H1 (cell line): ENCODE measurements at regions not wholly inside any gene's neighbourhood (a gene's known extent, or its start where the extent isn't known, plus 50 kb on each side); places are given as distances from the start of the nearest gene placed in this dataset.

Experiments
- CTCF ChIA-PET: fragments of 300-600 bp; sonication (Branson Sonifier 250); formaldehyde crosslinking; loops from one replicate; lab custom pipeline; 2021; ENCODE audit not compliant: partially characterized antibody; lab: Charles Lee
- POLR2A ChIA-PET: fragments of 300-600 bp; sonication (Branson Sonifier 250); formaldehyde crosslinking; loops from one replicate; lab custom pipeline; 2021; ENCODE audit warnings: inconsistent platforms; ENCODE audit not compliant: partially characterized antibody; lab: Charles Lee
- DNase-seq, 2 experiments: peaks; one replicate each; pipeline versions ENCODE4 v3.0.0 to v3.0.0-alpha.2; 2010 to 2022; ENCODE audit warnings: low spot score in 2 of 2, low read depth in 1 of 2, mixed read lengths in 1 of 2
- FAIRE-seq: peaks from 2 replicates; lab custom pipeline; 2011; peaks lifted over from hg19 to GRCh38; lab: Jason Lieb, UNC
- H2AFZ ChIP-seq: 2 replicates; pipeline ENCODE4 v1.8.1; 2012; ENCODE audit warnings: low read length, inconsistent platforms
- H2AK5ac ChIP-seq: 2 replicates; pipeline ENCODE4 v1.6.1; 2013; ENCODE audit warnings: low read depth, low read length
- H2BK120ac ChIP-seq: replicated peaks from 2 replicates; pipeline ENCODE3; 2013; ENCODE audit warnings: low read depth, low read length, inconsistent platforms
- H2BK12ac ChIP-seq: 2 replicates; pipeline ENCODE4 v1.6.1; 2013; ENCODE audit warnings: low read depth, low read length
- H2BK15ac ChIP-seq: 2 replicates; pipeline ENCODE4 v1.6.1; 2013; ENCODE audit warnings: low read length
- H2BK20ac ChIP-seq: 2 replicates; pipeline ENCODE4 v1.6.1; 2013; ENCODE audit warnings: low read length
- H2BK5ac ChIP-seq: 2 replicates; pipeline ENCODE4 v1.6.1; 2013; ENCODE audit warnings: low read depth, low read length
- H3K14ac ChIP-seq: 2 replicates; pipeline ENCODE4 v1.6.1; 2013; ENCODE audit warnings: inconsistent platforms; ENCODE audit not compliant: insufficient read length
- H3K18ac ChIP-seq: 2 replicates; pipeline ENCODE4 v1.6.1; 2013; ENCODE audit warnings: low read length; ENCODE audit errors: extremely low read depth
- H3K23ac ChIP-seq: 2 replicates; pipeline ENCODE4 v1.6.1; 2013; ENCODE audit warnings: inconsistent platforms; ENCODE audit not compliant: insufficient read length
- H3K23me2 ChIP-seq: 2 replicates; pipeline ENCODE4 v1.6.1; 2013; ENCODE audit warnings: low read depth, low read length
- H3K27ac ChIP-seq: 2 replicates; pipeline ENCODE4 v1.6.1; 2011; ENCODE audit warnings: low read depth, low read length, inconsistent platforms
- H3K27me3 ChIP-seq, 4 experiments: replicated peaks in 1 of 4; 1 replicate in 1 of 4; 2 replicates in 3 of 4; pipeline versions ENCODE4 v1.6.1 to v1.8.1; 2011 to 2013; ENCODE audit warnings: low read length in 3 of 4, mild to moderate bottlenecking in 3 of 4, inconsistent platforms in 2 of 4, mixed read lengths in 2 of 4, moderate library complexity in 1 of 4; ENCODE audit not compliant: control insufficient read depth in 3 of 4, insufficient read depth in 3 of 4; ENCODE audit errors: extremely low read depth in 1 of 4
- H3K36me3 ChIP-seq, 4 experiments: 2 replicates each; pipeline versions ENCODE4 v1.6.1 to v1.8.1; 2011 to 2013; ENCODE audit warnings: mild to moderate bottlenecking in 4 of 4, low read length in 3 of 4, moderate library complexity in 2 of 4, control low read depth in 1 of 4, inconsistent platforms in 1 of 4; ENCODE audit not compliant: insufficient read depth in 4 of 4, control insufficient read depth in 2 of 4
- H3K4ac ChIP-seq: replicated peaks from 2 replicates; pipeline ENCODE3; 2013; ENCODE audit warnings: low read length, low read depth, mixed read lengths, inconsistent platforms; ENCODE audit not compliant: insufficient read length
- H3K4me1 ChIP-seq, 4 experiments: replicated peaks in 1 of 4; 1 replicate in 1 of 4; 2 replicates in 3 of 4; pipeline versions ENCODE4 v1.6.1 to v1.8.1; 2011 to 2013; ENCODE audit warnings: low read length in 3 of 4, inconsistent platforms in 2 of 4, mixed read lengths in 1 of 4; ENCODE audit not compliant: insufficient read depth in 4 of 4, control insufficient read depth in 3 of 4
- H3K4me2 ChIP-seq, 2 experiments: 2 replicates each; pipeline versions ENCODE4 v1.6.1 to v1.8.1; 2011 to 2013; ENCODE audit warnings: low read depth in 2 of 2, low read length in 2 of 2, control low read depth in 1 of 2, inconsistent platforms in 1 of 2, mild to moderate bottlenecking in 1 of 2; ENCODE audit not compliant: insufficient read depth in 1 of 2
- H3K4me3 ChIP-seq, 4 experiments: fragments of 200-600, 300-600 bp in 1 of 4; sonication (generic), shearing (Covaris generic), sonication (Bioruptor Twin) in 1 of 4; 2 replicates each; pipeline versions ENCODE4 v1.5.1 to v1.8.1; 2011 to 2016; ENCODE audit warnings: low read length in 4 of 4, low read depth in 3 of 4, control low read depth in 2 of 4, inconsistent platforms in 2 of 4, mild to moderate bottlenecking in 2 of 4, mixed read lengths in 1 of 4, moderate library complexity in 1 of 4; ENCODE audit not compliant: insufficient read depth in 2 of 4; ENCODE audit errors: extremely low read depth in 1 of 4
- H3K56ac ChIP-seq: replicated peaks from 2 replicates; pipeline ENCODE3; 2013; ENCODE audit warnings: low read depth, mild to moderate bottlenecking, mixed read lengths, low read length, inconsistent platforms; ENCODE audit not compliant: insufficient read length
- H3K79me1 ChIP-seq: 2 replicates; pipeline ENCODE4 v1.6.1; 2013; ENCODE audit warnings: low read depth, low read length, control low read depth
- H3K79me2 ChIP-seq, 2 experiments: 2 replicates each; pipeline versions ENCODE4 v1.6.1 to v1.8.1; 2012 to 2013; ENCODE audit warnings: low read length in 2 of 2, mild to moderate bottlenecking in 2 of 2, inconsistent platforms in 1 of 2; ENCODE audit not compliant: insufficient read depth in 2 of 2, control insufficient read depth in 1 of 2
- H3K9ac ChIP-seq, 4 experiments: replicated peaks in 1 of 4; 1 replicate in 1 of 4; 2 replicates in 3 of 4; pipeline versions ENCODE4 v1.6.1 to v1.8.1; 2011 to 2013; ENCODE audit warnings: low read depth in 3 of 4, low read length in 3 of 4, control low read depth in 2 of 4, mild to moderate bottlenecking in 2 of 4, moderate library complexity in 2 of 4, inconsistent platforms in 1 of 4; ENCODE audit errors: extremely low read depth in 1 of 4
- H3K9me3 ChIP-seq, 2 experiments: 2 replicates each; pipeline versions ENCODE4 v1.6.1 to v1.8.1; 2012 to 2013; ENCODE audit warnings: mild to moderate bottlenecking in 2 of 2, moderate library complexity in 2 of 2, control low read depth in 1 of 2, inconsistent platforms in 1 of 2, low read depth in 1 of 2, low read length in 1 of 2, mixed read lengths in 1 of 2; ENCODE audit not compliant: insufficient read depth in 2 of 2
- H4K20me1 ChIP-seq, 2 experiments: replicated peaks in 1 of 2; 2 replicates each; pipeline versions ENCODE3 to v1.8.1; 2011 to 2013; ENCODE audit warnings: inconsistent platforms in 2 of 2, low read length in 2 of 2, mild to moderate bottlenecking in 1 of 2; ENCODE audit not compliant: insufficient read depth in 2 of 2, control insufficient read depth in 1 of 2
- H4K5ac ChIP-seq: 2 replicates; pipeline ENCODE4 v1.6.1; 2013; ENCODE audit warnings: low read length, low read depth, mixed read lengths, inconsistent platforms; ENCODE audit not compliant: insufficient read length
- H4K8ac ChIP-seq: 2 replicates; pipeline ENCODE4 v1.8.0; 2013; ENCODE audit warnings: mild to moderate bottlenecking, moderate library complexity, low read length, inconsistent platforms; ENCODE audit not compliant: insufficient read depth; ENCODE audit errors: extremely low read depth
- H4K91ac ChIP-seq: replicated peaks from 2 replicates; pipeline ENCODE3; 2013; ENCODE audit warnings: low read length, mixed read lengths, inconsistent platforms; ENCODE audit not compliant: insufficient read length
- CEBPB ChIP-seq: IDR thresholded peaks from 2 replicates; pipeline ENCODE4 v1.6.1; 2012; ENCODE audit warnings: low read depth, low read length
- CHD2 ChIP-seq: IDR thresholded peaks from 2 replicates; pipeline ENCODE4 v1.6.1; 2012; ENCODE audit warnings: low read length, improper control_type of control experiment
- EGR1 ChIP-seq: IDR thresholded peaks from 2 replicates; pipeline ENCODE4 v1.6.1; 2011; ENCODE audit warnings: low read depth, low read length, borderline replicate concordance
- EP300 ChIP-seq, 2 experiments: IDR thresholded peaks; 1 replicate in 1 of 2; 2 replicates in 1 of 2; pipeline ENCODE4 v1.6.1; 2011 to 2012; ENCODE audit warnings: low read depth in 2 of 2, low read length in 2 of 2, mild to moderate bottlenecking in 2 of 2, borderline replicate concordance in 1 of 2, inconsistent platforms in 1 of 2, moderate library complexity in 1 of 2
- KDM1A ChIP-seq: fragments of 200-600, 300-600 bp; sonication (generic); IDR thresholded peaks from 2 replicates; pipeline ENCODE4 v1.7.1; 2016; ENCODE audit warnings: mild to moderate bottlenecking, low read length, borderline replicate concordance
- KDM5A ChIP-seq: fragments of 200-600 bp; IDR thresholded peaks from 2 replicates; pipeline ENCODE4 v1.7.1; 2012; ENCODE audit warnings: mild to moderate bottlenecking, low read length, inconsistent platforms, mixed read lengths
- POU5F1 ChIP-seq: IDR thresholded peaks from 2 replicates; pipeline ENCODE4 v1.6.1; 2011; ENCODE audit warnings: low read depth, mild to moderate bottlenecking, low read length, moderate library complexity
- RFX5 ChIP-seq: IDR thresholded peaks from 2 replicates; pipeline ENCODE4 v1.6.1; 2011; ENCODE audit warnings: low read depth, low read length, improper control_type of control experiment, borderline replicate concordance
- SP1 ChIP-seq: IDR thresholded peaks from 2 replicates; pipeline ENCODE4 v1.6.1; 2011; ENCODE audit warnings: low read depth, low read length
- SRF ChIP-seq: IDR thresholded peaks from 2 replicates; pipeline ENCODE4 v1.6.1; 2011; ENCODE audit warnings: mild to moderate bottlenecking, low read depth, low read length, moderate library complexity
- TEAD4 ChIP-seq: IDR thresholded peaks from 2 replicates; pipeline ENCODE4 v1.6.1; 2012; ENCODE audit warnings: low read depth, low read length, inconsistent platforms, mixed read lengths
- ZNF274 ChIP-seq: IDR thresholded peaks from 2 replicates; pipeline ENCODE4 v1.7.0; 2012; ENCODE audit warnings: low read length, borderline replicate concordance; ENCODE audit errors: extremely low read depth
- WGBS, 2 experiments: shearing (Covaris generic) in 1 of 2; methylation state at CpG; one replicate each; pipeline versions ENCODE4 v1.1.6 to v1.1.7; 2013 to 2015; ENCODE audit warnings: low lambda C conversion rate in 2 of 2, mixed read lengths in 2 of 2, inconsistent platforms in 1 of 2, low coverage in 1 of 2, missing lambda C conversion rate in 1 of 2; ENCODE audit not compliant: insufficient replicate concordance in 2 of 2, insufficient coverage in 1 of 2, insufficient read length in 1 of 2; ENCODE audit errors: extremely low coverage in 1 of 2, missing lambda C conversion rate in 1 of 2; 5-methylcytosine and 5-hydroxymethylcytosine counted together
- TF ChIP-seq, protein P1 (sequence below), 3 experiments: IDR thresholded peaks; 1 replicate in 2 of 3; 2 replicates in 1 of 3; pipeline versions ENCODE4 v1.5.1 to v1.6.1; 2011; ENCODE audit warnings: low read length in 3 of 3, mild to moderate bottlenecking in 3 of 3, inconsistent platforms in 2 of 3, low read depth in 1 of 3, moderate library complexity in 1 of 3; ENCODE audit not compliant: insufficient read depth in 1 of 3; ENCODE audit errors: control extremely low read depth in 1 of 3

DNA sequence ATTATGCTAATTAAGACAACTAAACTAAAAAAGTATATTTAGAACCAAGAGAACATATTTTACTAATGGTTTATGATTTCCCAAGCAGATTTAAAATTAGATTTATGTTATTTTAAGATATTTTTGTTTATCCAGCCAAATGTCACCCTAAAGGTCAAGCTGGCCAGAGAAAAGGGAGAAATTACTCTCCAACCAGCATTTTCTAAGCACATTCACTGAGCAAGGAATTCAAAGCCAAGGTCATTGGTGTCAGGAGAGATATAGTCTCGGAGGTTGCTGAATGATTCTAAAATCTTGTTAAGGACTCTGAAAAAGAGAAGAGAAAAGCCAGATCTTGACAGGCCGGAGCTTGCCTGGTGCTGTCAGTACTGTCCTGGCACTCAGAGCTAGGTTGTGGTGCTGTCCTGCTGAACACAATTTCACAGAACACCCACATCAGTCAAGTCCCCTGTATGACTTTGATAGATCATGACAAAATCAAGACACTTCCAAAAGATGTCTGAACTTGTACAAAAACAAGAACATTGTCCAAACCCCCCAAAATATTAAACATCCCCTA lies 222.3 kb upstream of the SMLR1 start:
- no peaks in the 10 kb centered on the region for H3K79me2 ChIP-seq
- H3K27ac ChIP-seq: no peak overlapping the region
- H2BK5ac ChIP-seq: no peak overlapping the region
- WGBS, 2 experiments: 97% methylated on average over 2 of the region's 2 CpGs; no CpG with 5 or more reads in 1 of the 2 experiments
- no peaks in the 10 kb centered on the region for H4K20me1 ChIP-seq
- no peaks in the 10 kb centered on the region for H3K23me2 ChIP-seq
- H2AK5ac ChIP-seq: no peak overlapping the region
- no peak overlapping the region for H2AFZ ChIP-seq
- H2BK20ac ChIP-seq: no peak overlapping the region
- H3K56ac ChIP-seq: no peak overlapping the region
- no peak overlapping the region for H3K9ac ChIP-seq
- no peak overlapping the region for H3K18ac ChIP-seq
- H3K79me1 ChIP-seq: no peaks in the 10 kb centered on the region
- no peaks in the 10 kb centered on the region for H3K9me3 ChIP-seq
- no peak overlapping the region for H4K5ac ChIP-seq
- H4K8ac ChIP-seq: no peak overlapping the region
- no peaks in the 10 kb centered on the region for H3K27me3 ChIP-seq
- H3K4me3 ChIP-seq: no peak overlapping the region
- H3K4ac ChIP-seq: no peak overlapping the region
- H2BK15ac ChIP-seq: no peak overlapping the region
- no peak overlapping the region for H3K23ac ChIP-seq
- H3K4me1 ChIP-seq: no peaks in the 10 kb centered on the region
- H4K91ac ChIP-seq: no peak overlapping the region
- ChIA-PET CTCF (interaction anchor here (1.1 kb wide), 1 partner anchor 19 kb away, joined by 3 read pairs; no protein-coding TSS in a partner anchor), POLR2A (no interaction called here)
- H2BK12ac ChIP-seq: no peak overlapping the region
- no peak overlapping the region for H3K14ac ChIP-seq
- FAIRE-seq: no peak
- no peak overlapping the region for H3K4me2 ChIP-seq
- no peak for DNase-seq
- H2BK120ac ChIP-seq: no peak overlapping the region
- no peaks in the 10 kb centered on the region for H3K36me3 ChIP-seq
- TF ChIP-seq RFX5 (no peak), CHD2 (no peak), CEBPB (no peak), SP1 (no peak), TEAD4 (no peak), ZNF274 (no peak), EGR1 (no peak), SRF (no peak), KDM5A (no peak), KDM1A (no peak), POU5F1 (no peak), EP300 (IDR thresholded peaks at IDR 0.05; ENCODE audit: borderline replicate concordance in 1 of 2, low read depth in 2 of 2, low read length in 2 of 2) (no peak)
- TF ChIP-seq, protein P1, sequence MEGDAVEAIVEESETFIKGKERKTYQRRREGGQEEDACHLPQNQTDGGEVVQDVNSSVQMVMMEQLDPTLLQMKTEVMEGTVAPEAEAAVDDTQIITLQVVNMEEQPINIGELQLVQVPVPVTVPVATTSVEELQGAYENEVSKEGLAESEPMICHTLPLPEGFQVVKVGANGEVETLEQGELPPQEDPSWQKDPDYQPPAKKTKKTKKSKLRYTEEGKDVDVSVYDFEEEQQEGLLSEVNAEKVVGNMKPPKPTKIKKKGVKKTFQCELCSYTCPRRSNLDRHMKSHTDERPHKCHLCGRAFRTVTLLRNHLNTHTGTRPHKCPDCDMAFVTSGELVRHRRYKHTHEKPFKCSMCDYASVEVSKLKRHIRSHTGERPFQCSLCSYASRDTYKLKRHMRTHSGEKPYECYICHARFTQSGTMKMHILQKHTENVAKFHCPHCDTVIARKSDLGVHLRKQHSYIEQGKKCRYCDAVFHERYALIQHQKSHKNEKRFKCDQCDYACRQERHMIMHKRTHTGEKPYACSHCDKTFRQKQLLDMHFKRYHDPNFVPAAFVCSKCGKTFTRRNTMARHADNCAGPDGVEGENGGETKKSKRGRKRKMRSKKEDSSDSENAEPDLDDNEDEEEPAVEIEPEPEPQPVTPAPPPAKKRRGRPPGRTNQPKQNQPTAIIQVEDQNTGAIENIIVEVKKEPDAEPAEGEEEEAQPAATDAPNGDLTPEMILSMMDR (IDR thresholded peaks at IDR 0.05; ENCODE audit: control extremely low read depth in 1 of 3, insufficient read depth in 1 of 3, low read depth in 1 of 3, low read length in 3 of 3): no peak
